ENCODE measurements at regions not wholly inside any gene's neighbourhood (a gene's known extent, or its start where the extent isn't known, plus 50 kb on each side); places are given as distances from the start of the nearest gene placed in this dataset.
"Not testable (repeated sequence)": the region's sequence is repeated elsewhere in the genome, so short reads cannot be mapped to it uniquely, and the experiment has no call there.

- H3K9me1 ChIP-seq (ENCODE audit: insufficient read depth, low read length); H3K18ac ChIP-seq (ENCODE audit: low read depth, low read length); H3K4me2 ChIP-seq (ENCODE audit: low read depth, low read length); CTCF ChIA-PET; H2BK15ac ChIP-seq (ENCODE audit: low read depth, low read length); in situ Hi-C loops (cut with MboI; ENCODE audit: low sequenced_read_pairs); H3K9me3 ChIP-seq (ENCODE audit: control insufficient read depth, insufficient read depth, low read length); H4K5ac ChIP-seq (ENCODE audit: low read depth, low read length); H3K27ac ChIP-seq (ENCODE audit: insufficient read depth, low read length); H3K9ac ChIP-seq (ENCODE audit: low read depth, low read length); H3K4me1 ChIP-seq (ENCODE audit: control insufficient read depth, insufficient read depth, low read length); H3K4ac ChIP-seq (ENCODE audit: low read depth, low read length); dilution Hi-C loops (cut with HindIII; ENCODE audit: low sequenced_read_pairs, unreplicated experiment); H3K79me1 ChIP-seq (ENCODE audit: low read depth in 1 of 2, low read length in 2 of 2); H2BK5ac ChIP-seq (ENCODE audit: low read depth, low read length, poor library complexity, severe bottlenecking); BruUV-seq (replicated peaks); intact Hi-C loops (cut with micrococcal nuclease); H3K36me3 ChIP-seq (ENCODE audit: control insufficient read depth, insufficient read depth, low read length); H2AK9ac ChIP-seq (replicated peaks; ENCODE audit: low read depth, low read length, poor library complexity); ATAC-seq (ENCODE audit: low read depth); H3K4me3 ChIP-seq (ENCODE audit: insufficient read depth, low read depth, low read length); H3K14ac ChIP-seq (replicated peaks; ENCODE audit: low read depth, low read length); DNase-seq; H3K23ac ChIP-seq (ENCODE audit: low read depth, low read length); H2BK120ac ChIP-seq (ENCODE audit: low read depth, low read length); H4K91ac ChIP-seq (ENCODE audit: insufficient read depth, low read depth, low read length); H3K27me3 ChIP-seq (ENCODE audit: control insufficient read depth, insufficient read depth, low read length); H2BK20ac ChIP-seq (ENCODE audit: low read depth, low read length); H2AFZ ChIP-seq (replicated peaks; ENCODE audit: low read length, poor library complexity); H2AK5ac ChIP-seq (ENCODE audit: low read depth, low read length); H3K56ac ChIP-seq (ENCODE audit: extremely low read depth, insufficient read depth, low read length); POLR2A ChIA-PET (ENCODE audit: unreplicated experiment); H4K8ac ChIP-seq (ENCODE audit: low read depth in 2 of 2, low read length in 2 of 2); H4K20me1 ChIP-seq (ENCODE audit: insufficient read depth, low read length): not testable (repeated sequence)
- WGBS, 2 experiments (ENCODE audit: extremely low coverage in 2 of 2, insufficient read length in 1 of 2): 0% methylated on average over 1 of the region's 4 CpGs; no CpG with 5 or more reads in 1 of the 2 experiments
Observed at GRCh38 chr15:21112271-21113053, 246.3 kb upstream of the POTEB2 start.

GRCh38 chr15:21111861-21112260, 245.7 kb upstream of the POTEB2 start:
- in situ Hi-C loops (cut with MboI; ENCODE audit: low sequenced_read_pairs); H3K9me1 ChIP-seq (ENCODE audit: insufficient read depth, low read length); H3K9ac ChIP-seq (ENCODE audit: low read depth, low read length); dilution Hi-C loops (cut with HindIII; ENCODE audit: low sequenced_read_pairs, unreplicated experiment); H3K4me2 ChIP-seq (ENCODE audit: low read depth, low read length); H4K5ac ChIP-seq (ENCODE audit: low read depth, low read length); ATAC-seq (ENCODE audit: low read depth); H4K91ac ChIP-seq (ENCODE audit: insufficient read depth, low read depth, low read length); H3K23ac ChIP-seq (ENCODE audit: low read depth, low read length); H3K56ac ChIP-seq (ENCODE audit: extremely low read depth, insufficient read depth, low read length); H2BK20ac ChIP-seq (ENCODE audit: low read depth, low read length); H3K9me3 ChIP-seq (ENCODE audit: control insufficient read depth, insufficient read depth, low read length); H3K4me1 ChIP-seq (ENCODE audit: control insufficient read depth, insufficient read depth, low read length); POLR2A ChIA-PET (ENCODE audit: unreplicated experiment); H3K79me1 ChIP-seq (ENCODE audit: low read depth in 1 of 2, low read length in 2 of 2); H2AK9ac ChIP-seq (replicated peaks; ENCODE audit: low read depth, low read length, poor library complexity); H4K20me1 ChIP-seq (ENCODE audit: insufficient read depth, low read length); H2BK15ac ChIP-seq (ENCODE audit: low read depth, low read length); H3K36me3 ChIP-seq (ENCODE audit: control insufficient read depth, insufficient read depth, low read length); H2AFZ ChIP-seq (replicated peaks; ENCODE audit: low read length, poor library complexity); H2AK5ac ChIP-seq (ENCODE audit: low read depth, low read length); H2BK5ac ChIP-seq (ENCODE audit: low read depth, low read length, poor library complexity, severe bottlenecking); H3K4me3 ChIP-seq (ENCODE audit: insufficient read depth, low read depth, low read length); H3K18ac ChIP-seq (ENCODE audit: low read depth, low read length); H3K4ac ChIP-seq (ENCODE audit: low read depth, low read length); H3K27me3 ChIP-seq (ENCODE audit: control insufficient read depth, insufficient read depth, low read length); CTCF ChIA-PET; H2BK120ac ChIP-seq (ENCODE audit: low read depth, low read length); intact Hi-C loops (cut with micrococcal nuclease); H4K8ac ChIP-seq (ENCODE audit: low read depth in 2 of 2, low read length in 2 of 2); H3K14ac ChIP-seq (replicated peaks; ENCODE audit: low read depth, low read length); H3K27ac ChIP-seq (ENCODE audit: insufficient read depth, low read length); BruUV-seq (replicated peaks): not testable (repeated sequence)
- 44% methylated on average over 2 of the region's 2 CpGs; no CpG with 5 or more reads in 1 of the 2 experiments for WGBS, 2 experiments (ENCODE audit: extremely low coverage in 2 of 2, insufficient read length in 1 of 2)
- peak; percentile 0 for DNase-seq

All from IMR-90 (cell line).